MM.1S (cell line): ENCODE measurements at regions not wholly inside any gene's neighbourhood (a gene's known extent, or its start where the extent isn't known, plus 50 kb on each side); places are given as distances from the start of the nearest gene placed in this dataset.

ENCODE experiments used
- DNase-seq: peaks from one replicate; pipeline ENCODE4 v3.0.0-alpha.2; 2015
- H2AFZ ChIP-seq: fragments of 300-600 bp; sonication (generic); 2 replicates; pipeline ENCODE4 v1.6.0; 2016; ENCODE audit warnings: antibody characterized with exemption, low read length
- H3F3A ChIP-seq: fragments of 300-600 bp; sonication (generic); 2 replicates; pipeline ENCODE4 v1.6.1; 2016; ENCODE audit warnings: mild to moderate bottlenecking, antibody characterized with exemption, low read length, moderate library complexity, mixed read lengths; ENCODE audit not compliant: insufficient read depth
- H3K27ac ChIP-seq: fragments of 300-600 bp; sonication (generic); 2 replicates; pipeline ENCODE4 v1.5.1; 2016; ENCODE audit warnings: mild to moderate bottlenecking, low read length
- H3K27me3 ChIP-seq: fragments of 300-600 bp; sonication (generic); replicated peaks from 2 replicates; pipeline ENCODE4 v1.6.0; 2016; ENCODE audit warnings: low read length; ENCODE audit not compliant: insufficient read depth
- H3K36me3 ChIP-seq: fragments of 300-600 bp; sonication (generic); replicated peaks from 2 replicates; pipeline ENCODE4 v1.6.1; 2016; ENCODE audit warnings: mild to moderate bottlenecking, low read length, mixed read lengths; ENCODE audit not compliant: insufficient read depth
- H3K4me1 ChIP-seq: fragments of 300-600 bp; sonication (generic); 2 replicates; pipeline ENCODE4 v1.6.1; 2016; ENCODE audit warnings: low read length, mixed read lengths
- H3K4me2 ChIP-seq: fragments of 300-600 bp; sonication (generic); 2 replicates; pipeline ENCODE4 v1.6.0; 2016; ENCODE audit warnings: low read depth, low read length
- H3K4me3 ChIP-seq: fragments of 300-600 bp; sonication (generic); 2 replicates; pipeline ENCODE4 v1.5.1; 2016; ENCODE audit warnings: low read length, mixed read lengths
- H3K79me2 ChIP-seq: fragments of 300-600 bp; sonication (generic); 2 replicates; pipeline ENCODE4 v1.6.1; 2016; ENCODE audit warnings: mixed run types, low read length, mixed read lengths
- H3K9ac ChIP-seq: fragments of 300-600 bp; sonication (generic); 2 replicates; pipeline ENCODE4 v1.6.1; 2016; ENCODE audit warnings: low read length, mixed read lengths
- H3K9me2 ChIP-seq: fragments of 300-600 bp; sonication (generic); replicated peaks from 2 replicates; pipeline ENCODE4 v1.6.1; 2016; ENCODE audit warnings: mild to moderate bottlenecking, low read length, mixed read lengths; ENCODE audit not compliant: insufficient read depth
- H3K9me3 ChIP-seq: fragments of 300-600 bp; sonication (generic); replicated peaks from 2 replicates; pipeline ENCODE4 v1.6.1; 2016; ENCODE audit warnings: mild to moderate bottlenecking, low read length, mixed read lengths; ENCODE audit not compliant: insufficient read depth
- H4K20me1 ChIP-seq: fragments of 300-600 bp; sonication (generic); 2 replicates; pipeline ENCODE4 v1.6.1; 2016; ENCODE audit warnings: mild to moderate bottlenecking, low read length, moderate library complexity, mixed read lengths; ENCODE audit not compliant: insufficient read depth
- CTCF ChIP-seq: fragments of 300-600 bp; sonication (generic); IDR thresholded peaks from 2 replicates; pipeline ENCODE4 v1.5.1; 2016; ENCODE audit warnings: antibody characterized with exemption, low read length, mixed read lengths
- EZH2 ChIP-seq: fragments of 300-600 bp; sonication (generic); optimal IDR thresholded peaks from 2 replicates; pipeline ENCODE3; 2017; ENCODE audit warnings: low read depth, mild to moderate bottlenecking, antibody characterized with exemption, low read length, mixed read lengths
- EZH2phosphoT487 ChIP-seq: fragments of 300-600 bp; sonication (generic); IDR thresholded peaks from 2 replicates; pipeline ENCODE4 v1.6.1; 2018; ENCODE audit warnings: antibody characterized with exemption, low read length

- no peaks in the 10 kb centered on the region for H3K9me3 ChIP-seq
- no peak overlapping the region for H3K9ac ChIP-seq
- H3K4me2 ChIP-seq: no peak overlapping the region
- no peaks in the 10 kb centered on the region for H3K27me3 ChIP-seq
- no peak for DNase-seq
- no peaks in the 10 kb centered on the region for H3K9me2 ChIP-seq
- H3K79me2 ChIP-seq: no peaks in the 10 kb centered on the region
- H3F3A ChIP-seq: no peaks in the 10 kb centered on the region
- no peak overlapping the region for H3K27ac ChIP-seq
- TF ChIP-seq EZH2phosphoT487 (no peak), CTCF (no peak), EZH2 (no peak)
- H4K20me1 ChIP-seq: no peaks in the 10 kb centered on the region
- no peak overlapping the region for H3K4me3 ChIP-seq
- H2AFZ ChIP-seq: no peak overlapping the region
- no peaks in the 10 kb centered on the region for H3K36me3 ChIP-seq
- no peaks in the 10 kb centered on the region for H3K4me1 ChIP-seq
Measured at GRCh38 chr13:107434347-107434746, 781.0 kb downstream of the LIG4 start.

DNA sequence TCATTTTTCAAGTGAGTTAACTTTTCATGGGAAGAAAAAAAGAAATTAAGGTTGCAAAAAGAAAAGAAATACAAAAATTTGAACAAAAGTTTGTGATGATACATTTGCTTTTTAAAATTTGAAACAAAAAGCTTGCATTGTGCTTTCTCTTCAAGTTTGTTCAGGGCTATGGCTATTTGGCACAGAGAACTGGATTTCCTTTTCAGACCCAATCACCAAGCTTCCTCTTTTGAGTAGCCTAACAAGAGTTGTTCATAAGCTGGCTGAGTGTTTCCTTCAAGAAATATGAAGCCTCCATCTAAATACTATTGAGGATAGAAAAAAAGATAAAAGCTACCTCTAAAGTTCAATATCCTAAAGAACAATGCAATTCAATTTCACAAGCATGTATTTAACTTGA is 787.8 kb downstream of the LIG4 start:
- Histone ChIP-seq H3K4me3 (no peak overlapping the region), H3K9me3 (no peaks in the 10 kb centered on the region), H3K4me2 (no peak overlapping the region), H2AFZ (no peak overlapping the region), H3K9me2 (no peaks in the 10 kb centered on the region), H3K27ac (no peak overlapping the region), H3K4me1 (no peaks in the 10 kb centered on the region), H4K20me1 (no peaks in the 10 kb centered on the region), H3K36me3 (no peaks in the 10 kb centered on the region), H3F3A (no peaks in the 10 kb centered on the region), H3K79me2 (no peaks in the 10 kb centered on the region), H3K9ac (no peak overlapping the region), H3K27me3 (no peaks in the 10 kb centered on the region)
- DNase-seq: no peak
- no peak for TF ChIP-seq CTCF
- no peak for TF ChIP-seq EZH2
- no peak for TF ChIP-seq EZH2phosphoT487

DNA sequence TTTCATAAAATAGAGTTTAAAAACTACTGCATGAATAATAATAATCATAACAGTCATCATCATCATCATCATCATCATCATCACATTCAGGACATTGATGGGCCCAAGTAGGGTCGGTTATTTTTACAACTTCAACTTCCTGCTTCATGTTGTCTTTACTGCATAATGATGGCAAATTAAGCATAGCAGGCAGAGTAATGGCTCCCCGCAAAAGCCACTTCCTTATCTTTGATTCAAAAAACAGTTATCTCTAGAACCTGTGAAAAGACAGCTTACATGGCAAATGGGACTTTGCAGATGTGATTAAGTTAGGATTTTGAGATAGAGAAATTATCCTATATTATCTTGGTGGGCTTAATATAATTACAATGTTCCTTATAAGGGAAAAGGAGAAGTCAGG is 792.9 kb downstream of the LIG4 start:
- no peak overlapping the region for H3K27ac ChIP-seq

More for the DNA sequence above, 792.9 kb downstream of the LIG4 start:
- TF ChIP-seq EZH2 (no peak), EZH2phosphoT487 (no peak), CTCF (no peak)
- Histone ChIP-seq H3K79me2 (no peaks in the 10 kb centered on the region), H3K9me2 (no peaks in the 10 kb centered on the region), H3K9me3 (no peaks in the 10 kb centered on the region), H3K36me3 (no peaks in the 10 kb centered on the region), H2AFZ (no peak overlapping the region), H3K4me3 (no peak overlapping the region), H3F3A (no peaks in the 10 kb centered on the region), H4K20me1 (no peaks in the 10 kb centered on the region), H3K9ac (no peak overlapping the region), H3K4me2 (no peak overlapping the region), H3K27me3 (no peaks in the 10 kb centered on the region), H3K4me1 (no peaks in the 10 kb centered on the region)
- DNase-seq: no peak
